Astrocyte of the hippocampus (primary cell): ENCODE measurements at regions not wholly inside any gene's neighbourhood (a gene's known extent, or its start where the extent isn't known, plus 50 kb on each side); places are given as distances from the start of the nearest gene placed in this dataset.
"Not testable (repeated sequence)": the region's sequence is repeated elsewhere in the genome, so short reads cannot be mapped to it uniquely, and the experiment has no call there.

Experiments
- DNase-seq: peaks from one replicate; pipeline ENCODE4 v3.0.0; 2011; ENCODE audit warnings: low read depth, low spot score

- no peak for DNase-seq
These were observed 168.4 kb upstream of the CCDC54 start for GRCh38 chr3:107208796-107209195.

DNA sequence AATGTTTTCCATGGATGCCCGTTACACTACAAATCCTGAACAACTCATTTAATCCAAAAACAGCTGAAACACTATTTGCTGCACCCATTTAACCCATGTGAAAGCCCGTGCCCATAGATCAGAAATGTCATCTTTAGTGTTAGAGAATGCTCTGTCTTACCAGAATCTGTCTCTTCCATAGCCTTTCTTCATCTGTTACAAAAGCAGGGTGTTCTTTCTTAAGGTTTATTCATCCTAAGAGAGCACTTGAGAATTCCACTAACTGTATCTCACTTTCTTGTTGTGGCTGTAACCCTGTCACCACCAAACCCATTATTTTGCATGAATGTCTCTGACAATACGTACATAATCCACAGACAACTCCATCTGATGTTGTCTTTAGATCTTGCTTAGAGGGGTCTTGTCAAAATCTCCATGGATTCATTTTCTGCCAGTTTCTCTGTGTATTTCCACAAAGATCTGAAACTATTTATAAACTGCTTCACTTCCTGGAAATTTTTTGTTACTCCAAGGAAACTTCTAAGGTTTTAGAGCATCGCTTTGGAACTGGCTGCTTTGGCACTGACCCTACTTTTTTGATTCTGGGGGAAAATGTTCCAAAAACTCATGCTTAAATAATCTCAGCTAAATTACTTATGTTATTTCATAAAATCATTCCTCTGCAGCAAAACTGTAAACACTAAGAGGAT lies 167.8 kb upstream of the CCDC54 start:
- DNase-seq: no peak

DNA sequence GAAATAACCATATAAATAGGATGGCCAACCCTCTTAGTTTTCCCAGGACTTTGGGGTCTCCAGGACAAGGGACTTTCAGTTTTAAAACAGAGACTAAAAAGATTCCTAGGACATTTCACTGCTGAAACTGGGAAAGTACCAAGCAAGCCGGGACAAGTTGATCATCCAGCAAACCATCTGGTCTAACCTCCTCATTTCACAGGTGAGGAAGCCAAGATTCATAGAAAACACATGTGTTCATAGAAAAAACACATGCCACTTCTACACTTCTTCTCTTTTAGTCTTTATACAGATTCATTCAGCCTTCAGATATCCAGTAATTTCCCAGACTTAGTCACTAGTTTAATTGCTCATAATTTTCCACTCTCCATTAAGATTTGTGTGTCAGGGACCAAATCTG lies 165.6 kb upstream of the CCDC54 start:
- DNase-seq: no peak

- peak; percentile 33 for DNase-seq
These were observed 164.6 kb upstream of the CCDC54 start for GRCh38 chr3:107212618-107213017.

DNA sequence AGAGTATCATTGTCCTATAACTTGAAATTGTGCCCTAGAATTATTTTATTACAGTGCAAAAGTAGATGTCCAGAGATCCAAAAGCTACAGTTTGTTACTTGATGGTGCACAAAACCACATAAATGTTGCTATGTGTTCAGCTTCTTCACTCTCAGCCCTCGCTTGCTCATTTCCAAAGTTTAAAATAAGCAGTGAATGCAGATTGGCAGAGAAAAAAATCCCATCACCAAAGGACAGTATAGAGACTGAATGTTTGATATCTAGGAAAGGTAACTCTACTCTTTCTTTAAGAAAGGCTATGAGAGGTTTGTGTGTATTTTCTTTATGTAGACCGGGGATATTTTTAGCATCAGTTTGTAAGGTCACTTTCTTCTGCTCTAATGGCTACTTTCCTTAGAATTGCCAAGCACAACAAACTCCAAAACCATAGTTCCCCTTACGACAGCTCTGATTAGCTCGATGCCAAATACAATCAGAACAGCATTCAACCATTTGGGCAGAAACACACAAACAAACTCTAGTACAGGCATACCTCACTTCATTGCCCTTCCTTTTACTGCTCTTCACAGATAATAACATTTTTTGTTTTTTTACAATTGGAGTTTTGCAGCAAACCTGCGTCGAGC lies 164.1 kb upstream of the CCDC54 start:
- peak; percentile 74 for DNase-seq

DNA sequence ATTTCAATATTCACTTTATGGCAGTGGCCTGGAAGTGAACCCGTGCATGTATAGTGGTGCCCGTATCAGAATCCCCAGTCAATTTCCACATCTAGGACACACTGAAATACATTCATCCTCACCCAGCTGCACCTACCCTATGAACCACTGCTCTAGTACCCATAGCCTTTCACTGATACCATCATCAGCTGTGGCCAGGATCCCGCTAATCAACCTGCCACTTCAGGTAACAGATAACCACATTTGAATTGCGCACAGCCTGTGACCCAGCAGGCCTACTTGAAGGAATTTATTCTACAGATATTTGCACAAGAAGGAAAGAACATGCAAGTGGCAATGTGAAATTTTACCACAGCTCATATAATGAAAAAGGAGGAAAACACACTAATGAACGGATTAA lies 161.0 kb upstream of the CCDC54 start:
- no peak for DNase-seq

DNA sequence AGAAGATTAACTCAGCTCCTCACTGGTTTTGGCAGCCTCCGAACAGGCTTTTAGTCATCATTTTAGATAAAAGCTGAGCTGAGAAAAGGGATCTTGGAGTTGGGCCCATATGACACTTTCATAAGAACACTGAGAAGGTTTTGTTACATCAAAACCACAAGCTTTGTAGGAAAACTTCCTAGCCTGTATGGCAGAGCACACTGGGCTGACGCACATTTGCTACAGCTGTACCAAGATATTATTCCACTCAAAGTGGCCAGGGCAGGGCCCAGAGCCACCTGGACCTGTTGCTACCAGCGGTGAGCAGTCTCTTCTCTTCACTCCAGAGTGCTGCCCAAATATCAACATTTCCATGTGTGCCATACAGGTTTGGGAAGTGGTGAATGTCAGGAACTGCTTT lies 160.5 kb upstream of the CCDC54 start:
- DNase-seq: peak; percentile 95

DNA sequence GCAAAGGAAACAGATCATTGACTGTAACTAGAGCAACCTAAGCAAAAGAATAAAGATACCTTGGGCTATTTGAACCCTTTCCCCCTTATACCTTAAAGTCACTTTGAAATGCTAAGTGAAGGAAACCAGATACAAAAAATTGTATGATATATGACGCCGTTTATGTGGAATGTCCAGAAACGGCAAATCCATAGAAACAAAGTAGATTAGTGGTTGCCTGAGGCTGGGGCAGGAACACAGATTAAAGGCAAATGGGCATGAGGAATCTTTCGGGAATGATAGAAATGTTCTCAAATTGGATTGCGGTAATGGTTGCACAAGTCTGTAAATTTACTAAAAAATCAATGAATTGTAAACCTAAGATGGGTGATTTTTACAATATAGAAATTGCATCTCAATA lies 160.1 kb upstream of the CCDC54 start:
- peak; percentile 93 for DNase-seq

GRCh38 chr3:107218864-107219269 lies 158.4 kb upstream of the CCDC54 start:
- no peak for DNase-seq

DNA sequence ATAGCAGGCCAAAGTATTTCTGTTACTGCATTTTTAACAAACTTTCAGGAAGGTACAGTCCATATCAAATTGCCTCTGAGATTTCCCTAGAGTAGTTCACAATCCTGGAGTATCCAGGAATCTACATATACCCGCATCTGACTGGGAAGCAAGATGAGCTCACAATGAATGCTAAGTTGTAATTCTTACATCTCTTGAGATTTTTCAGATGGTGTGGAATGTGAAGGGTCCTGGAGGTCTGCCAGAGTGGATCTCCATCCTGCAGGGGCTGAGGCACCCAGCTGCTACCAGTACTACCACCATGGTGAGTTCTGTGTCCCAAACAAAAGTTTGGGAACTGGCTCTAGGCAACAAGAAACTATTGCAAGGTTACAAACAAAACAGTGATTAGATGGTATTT lies 156.7 kb upstream of the CCDC54 start:
- no peak for DNase-seq

GRCh38 chr3:107221856-107222255 lies 155.4 kb upstream of the CCDC54 start:
- peak; percentile 35 for DNase-seq

DNA sequence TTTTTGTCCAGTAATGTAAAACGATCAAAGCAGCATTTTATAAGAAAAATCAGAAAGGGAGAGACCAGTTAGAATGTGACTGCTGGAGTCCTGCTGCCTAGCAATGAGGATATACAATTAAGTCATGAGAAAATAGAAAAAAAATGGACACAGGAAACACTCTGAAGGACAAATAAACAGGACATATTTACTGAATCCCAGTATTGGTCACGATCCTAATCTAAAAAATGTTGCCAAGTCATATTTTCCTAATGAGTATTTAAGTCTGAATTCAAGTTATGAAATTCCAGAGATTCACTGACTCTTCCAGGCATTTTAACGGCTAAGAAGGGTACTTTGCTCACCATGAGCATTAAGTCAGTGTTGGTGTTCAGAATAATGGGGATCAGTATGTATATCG lies 154.3 kb upstream of the CCDC54 start:
- DNase-seq: peak; percentile 39

GRCh38 chr3:107224026-107224596 lies 153.1 kb upstream of the CCDC54 start:
- DNase-seq: no peak

DNA sequence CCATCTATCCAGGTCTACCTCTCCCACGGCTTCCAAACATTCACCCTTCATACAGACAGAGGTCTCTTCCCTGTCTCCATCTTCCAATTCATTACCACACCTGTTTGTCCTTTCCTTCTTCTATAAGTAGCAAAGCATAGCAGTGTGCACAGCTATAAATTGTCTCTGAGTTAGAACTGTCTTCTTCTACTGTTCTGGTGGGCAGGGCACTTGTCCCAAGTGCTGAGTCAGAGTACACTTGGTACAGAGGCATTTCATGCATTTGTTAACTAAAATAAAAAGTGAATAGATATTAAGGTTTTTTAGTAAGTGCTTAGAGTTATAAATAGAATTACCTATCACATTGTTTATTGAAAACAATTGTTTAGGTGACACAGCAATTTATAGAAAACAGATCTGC lies 150.1 kb upstream of the CCDC54 start:
- peak; percentile 50 for DNase-seq

- DNase-seq: not testable (repeated sequence)
These were observed 143.4 kb upstream of the CCDC54 start for GRCh38 chr3:107233877-107234276.

DNA sequence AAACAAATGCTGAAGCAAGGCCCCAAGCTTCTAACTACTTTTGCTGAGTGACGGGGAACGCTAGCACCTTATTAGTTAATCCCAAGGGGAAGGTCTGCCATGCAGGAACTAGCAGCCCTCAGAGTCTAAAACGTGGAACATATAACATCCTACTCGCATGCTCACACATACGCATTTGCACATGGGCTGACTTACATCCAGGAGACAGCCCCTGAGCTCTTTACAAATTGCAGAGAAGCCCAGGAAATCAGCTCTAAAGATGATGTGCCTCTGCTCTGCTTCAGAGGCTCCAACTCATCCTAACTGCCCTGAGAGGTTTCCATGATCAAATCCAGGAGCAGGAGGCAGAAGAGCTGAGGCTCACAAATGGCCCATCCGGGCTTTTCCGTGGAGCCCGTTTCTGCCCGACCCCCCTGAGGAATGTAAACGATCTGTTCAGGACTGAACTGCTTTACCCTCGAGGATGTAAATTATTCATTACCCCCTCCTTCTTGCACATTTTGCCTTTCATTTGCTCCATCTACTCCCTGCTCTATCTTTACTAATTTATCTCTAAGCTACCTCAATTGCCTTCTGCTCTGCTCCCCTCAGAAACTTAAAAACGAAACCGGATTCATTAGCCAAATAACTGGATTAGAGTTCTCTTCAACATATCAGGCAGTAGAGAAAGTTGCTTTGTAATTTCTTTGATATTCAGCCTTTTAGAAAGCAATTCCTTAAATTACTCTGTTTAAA lies 141.9 kb upstream of the CCDC54 start:
- peak; percentile 39 for DNase-seq

DNA sequence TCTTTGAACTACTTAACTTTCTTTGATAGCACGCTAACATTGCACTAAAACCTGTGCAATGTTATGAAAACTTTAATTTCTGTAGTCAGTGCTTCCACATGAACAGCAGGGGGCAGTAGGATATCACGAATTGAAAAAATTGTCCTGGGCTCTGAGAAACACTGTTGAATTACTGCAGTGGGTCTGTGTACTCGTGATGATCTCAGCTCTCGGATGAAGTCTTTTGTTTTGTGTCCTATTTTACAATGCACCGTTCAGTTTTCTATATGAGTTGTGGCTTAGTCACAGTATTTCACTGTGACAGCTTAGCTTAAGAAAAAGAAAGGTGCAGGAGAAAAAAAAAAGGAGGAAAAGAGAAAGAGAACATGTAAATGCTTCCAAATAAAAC lies 141.3 kb upstream of the CCDC54 start:
- peak; percentile 90 for DNase-seq

DNA sequence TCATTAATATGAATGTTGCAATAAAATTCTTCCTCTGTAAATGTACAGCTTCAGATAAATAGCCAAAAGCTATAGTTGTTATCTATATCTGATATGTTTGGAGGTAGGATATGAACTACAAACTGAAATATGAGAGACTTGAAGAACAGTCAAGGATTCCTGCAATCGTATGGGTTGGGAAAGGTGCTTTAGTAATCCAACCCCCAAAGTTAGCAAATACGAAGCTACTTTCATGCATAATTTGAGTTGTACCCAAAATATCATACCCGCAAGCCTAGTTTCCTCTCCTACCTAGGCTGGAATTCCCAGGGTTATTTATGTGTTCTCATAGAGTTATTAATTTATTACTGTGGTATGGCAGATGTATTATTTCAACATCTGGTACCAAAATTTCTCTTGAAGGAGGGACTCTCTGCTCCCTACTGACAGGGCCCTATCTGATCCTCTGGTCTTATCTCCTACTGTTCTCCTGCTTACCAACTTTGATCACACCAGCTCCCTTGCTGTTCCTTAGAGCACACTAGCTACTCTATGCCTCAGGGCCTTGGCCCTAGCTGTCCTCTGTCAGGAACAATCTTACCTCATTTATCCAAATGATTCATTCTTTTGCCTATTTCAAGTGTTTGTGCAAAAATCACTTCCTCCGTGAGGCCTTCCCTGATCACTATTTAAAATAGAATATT lies 140.4 kb upstream of the CCDC54 start:
- no peak for DNase-seq

GRCh38 chr3:107238787-107239186 lies 138.5 kb upstream of the CCDC54 start:
- DNase-seq: no peak

GRCh38 chr3:107239703-107240102 lies 137.5 kb upstream of the CCDC54 start:
- DNase-seq: no peak

DNA sequence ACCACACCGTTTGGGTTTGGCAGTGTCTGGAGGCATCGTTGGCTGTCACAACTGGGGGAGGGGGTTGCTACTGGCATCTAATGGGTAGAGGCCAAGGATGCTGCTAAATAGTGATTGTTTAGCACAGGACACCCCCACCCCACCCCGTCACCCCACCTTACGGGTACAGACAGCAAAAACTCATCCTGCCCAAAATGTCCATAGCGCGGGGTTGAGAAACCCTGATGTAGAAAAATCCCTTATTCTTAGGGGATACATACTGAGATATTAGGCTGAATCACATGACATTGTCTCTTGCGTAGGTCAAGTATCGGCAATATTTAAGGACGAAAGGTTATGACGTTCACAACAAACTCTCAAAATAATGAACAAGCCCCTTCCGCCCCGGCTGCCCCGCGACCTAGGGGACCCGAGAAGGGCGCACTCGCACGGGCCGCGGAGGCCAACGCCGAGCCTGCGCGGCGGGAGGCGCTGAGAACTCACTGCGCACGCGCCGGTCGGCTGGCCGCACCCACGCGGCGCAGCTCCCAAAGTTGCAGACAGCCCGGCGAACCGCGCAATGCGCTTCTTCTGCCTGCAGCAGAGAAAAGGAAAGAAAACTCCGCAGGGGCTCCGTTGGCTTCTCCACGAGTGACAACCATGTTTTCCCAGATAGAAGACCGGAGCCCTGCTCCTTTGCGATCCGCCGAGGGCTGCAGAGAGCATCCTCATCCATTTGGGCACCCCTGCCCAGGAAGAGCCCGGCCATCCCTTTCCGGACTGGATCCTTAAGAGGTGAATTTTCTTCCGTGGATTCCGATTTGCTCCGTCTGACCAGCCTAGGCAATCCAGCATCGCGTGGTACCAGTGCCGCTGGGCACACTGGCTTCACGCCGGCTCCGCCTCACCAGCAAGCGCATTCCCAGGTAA lies 136.8 kb upstream of the CCDC54 start:
- DNase-seq: peak; percentile 90
